Inflammatory macrophage treated with lipopolysaccharide for 4 hours (primary cell): ENCODE measurements at regions not wholly inside any gene's neighbourhood (a gene's known extent, or its start where the extent isn't known, plus 50 kb on each side); places are given as distances from the start of the nearest gene placed in this dataset.

ENCODE experiments used
- DNase-seq: peaks from one replicate; pipeline ENCODE4 v3.0.0-alpha.2; 2020

GRCh38 chr1:101080859-101081258 lies 55.3 kb upstream of the DPH5 start:
- DNase-seq = no peak

DNA sequence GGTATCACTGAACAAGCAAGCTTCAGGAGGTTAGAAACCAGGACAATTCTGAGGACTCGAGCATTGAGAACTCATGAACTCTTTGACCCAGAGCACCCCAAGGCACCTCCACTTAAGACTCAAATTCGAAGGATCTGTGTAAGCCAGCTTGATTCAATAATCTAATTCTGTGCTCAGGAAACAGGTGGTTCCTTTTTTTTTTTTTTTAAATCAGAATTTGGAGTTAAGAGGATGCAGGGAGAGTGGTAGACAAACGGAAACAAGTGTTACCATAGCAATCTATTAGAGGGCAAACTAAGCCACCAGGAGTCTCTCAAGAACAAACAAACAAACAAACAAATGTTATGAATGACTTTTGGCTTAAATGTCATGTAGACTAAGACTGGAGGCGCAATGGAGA lies 53.8 kb upstream of the DPH5 start:
- DNase-seq = no peak

- no peak for DNase-seq
Observed at GRCh38 chr1:101077849-101078248, 52.3 kb upstream of the DPH5 start.

DNA sequence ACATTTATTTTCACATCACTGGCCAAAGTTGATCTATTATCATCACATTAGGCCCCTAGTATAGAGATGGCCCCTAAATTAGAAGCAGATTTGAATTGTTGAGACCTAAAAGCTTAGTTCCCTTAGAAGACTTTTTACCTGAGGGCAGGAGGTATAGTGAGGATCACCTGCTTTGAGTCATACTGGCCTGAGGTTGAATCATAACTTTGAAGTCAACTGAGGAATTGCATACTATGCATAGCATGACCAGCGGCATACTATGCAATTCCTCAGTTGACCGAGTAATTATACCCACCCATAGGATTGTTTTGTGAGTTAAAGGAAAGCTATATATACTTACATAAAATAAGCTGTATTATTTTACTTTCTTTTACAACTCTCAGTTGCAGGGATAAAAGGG lies 50.3 kb upstream of the DPH5 start:
- DNase-seq = no peak
